Activated CD4-positive, alpha-beta T cell treated with anti-CD3 and anti-CD28 coated beads for 24 hours (primary cell): ENCODE measurements at regions not wholly inside any gene's neighbourhood (a gene's known extent, or its start where the extent isn't known, plus 50 kb on each side); places are given as distances from the start of the nearest gene placed in this dataset.

Source experiments
- DNase-seq, 2 donors: peaks; one replicate each; pipeline ENCODE4 v3.0.0-alpha.2; 2020; ENCODE audit warnings: low read depth in 2 of 2

DNA sequence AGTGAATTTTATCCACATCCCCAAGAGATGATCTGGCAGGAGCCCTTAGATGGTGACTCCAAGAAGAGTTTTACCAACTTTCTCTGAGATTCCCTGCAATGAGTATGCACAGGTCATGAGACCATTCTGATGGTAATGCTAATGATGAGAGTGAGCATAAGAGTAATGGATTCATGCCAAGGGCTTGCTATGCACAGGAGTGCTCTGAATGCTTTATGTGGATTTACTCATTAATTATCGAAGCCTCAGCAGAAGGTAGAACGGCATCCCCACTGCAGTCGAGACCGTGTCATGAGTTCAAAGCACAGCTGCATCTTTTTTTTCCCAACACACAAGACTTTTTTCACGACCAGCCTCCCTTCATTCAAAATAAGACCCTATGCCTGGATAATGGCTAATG lies 355.0 kb downstream of the RAB28 start:
- DNase-seq: no peak

DNA sequence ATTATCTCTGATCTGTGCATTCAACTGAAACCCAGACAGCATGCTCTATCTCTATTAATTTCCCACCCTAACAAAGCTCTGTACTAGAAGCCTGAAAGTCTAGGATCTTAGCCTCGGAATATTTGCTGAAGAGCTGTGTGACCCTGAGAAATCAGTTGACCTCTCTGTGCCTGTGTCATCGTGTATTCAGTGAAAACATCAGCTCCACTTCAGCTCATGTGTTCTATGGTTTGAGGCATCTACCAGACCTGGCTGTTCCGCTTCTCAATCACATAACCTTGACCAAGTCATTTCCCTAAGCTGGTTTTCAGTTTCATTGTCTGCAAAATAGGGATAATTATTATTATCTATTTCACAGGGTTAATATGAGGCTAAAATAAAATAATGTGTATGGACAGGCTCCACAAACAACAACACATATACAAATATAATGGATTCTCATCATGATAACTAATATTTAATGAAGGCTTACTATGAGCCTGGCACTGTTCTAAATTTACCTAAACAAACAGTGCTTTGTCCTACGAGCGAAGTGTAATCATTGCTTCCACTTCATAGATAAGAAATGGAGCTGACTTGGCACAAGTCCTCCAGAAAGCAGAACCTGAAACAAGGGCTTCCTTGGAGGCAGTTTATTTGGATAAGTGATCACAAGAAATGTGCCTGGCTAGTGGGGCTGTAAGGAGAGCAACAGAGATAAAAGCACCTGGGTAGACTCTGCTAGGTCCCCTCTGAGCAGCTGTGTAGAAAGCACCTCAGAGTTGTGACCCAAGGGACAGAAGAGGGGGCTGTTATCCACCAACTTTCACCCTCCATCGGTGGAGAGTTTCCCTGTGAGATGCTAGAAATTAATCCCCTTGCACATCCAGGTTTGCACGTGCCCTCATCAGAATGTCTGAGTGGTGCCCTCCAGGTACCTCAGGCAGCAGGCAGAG lies 356.9 kb downstream of the RAB28 start:
- no peak for DNase-seq

DNA sequence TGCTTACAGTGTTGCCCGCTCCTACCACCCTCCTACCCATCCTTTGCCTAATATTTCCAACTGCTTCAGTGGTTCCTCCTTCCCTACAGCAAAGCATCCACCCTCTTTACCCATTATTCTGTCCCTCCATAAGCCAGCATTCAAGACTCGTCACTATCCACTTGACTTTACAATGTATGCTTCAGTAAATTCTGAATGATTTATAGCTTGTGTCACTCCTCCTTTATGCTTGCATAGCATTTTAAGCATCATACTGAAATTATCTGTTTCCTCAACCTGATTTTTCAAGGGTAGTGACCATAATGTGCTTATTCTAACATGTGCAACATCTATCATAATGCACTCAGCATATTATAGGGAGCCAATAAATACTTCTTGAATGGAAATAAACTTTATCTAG lies 365.5 kb downstream of the RAB28 start:
- DNase-seq: no peak

DNA sequence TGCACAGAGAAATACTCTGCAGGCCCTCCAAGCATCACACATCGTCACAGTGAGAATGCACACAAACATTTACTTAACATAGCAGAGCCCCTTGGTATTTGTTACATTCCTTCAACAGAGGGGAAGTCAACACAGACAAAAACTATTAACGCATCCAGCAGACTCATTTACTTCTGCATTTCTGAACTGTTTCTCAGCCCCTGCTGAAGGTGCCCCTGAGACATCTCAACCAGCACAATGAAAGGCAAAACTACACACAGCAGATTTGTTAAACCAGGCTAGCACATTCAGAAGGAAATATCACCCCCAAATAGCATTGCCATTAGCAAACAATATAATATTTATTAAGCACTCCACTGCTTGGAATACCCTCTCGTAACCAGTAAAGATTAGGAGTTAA lies 367.0 kb downstream of the RAB28 start:
- no peak for DNase-seq

DNA sequence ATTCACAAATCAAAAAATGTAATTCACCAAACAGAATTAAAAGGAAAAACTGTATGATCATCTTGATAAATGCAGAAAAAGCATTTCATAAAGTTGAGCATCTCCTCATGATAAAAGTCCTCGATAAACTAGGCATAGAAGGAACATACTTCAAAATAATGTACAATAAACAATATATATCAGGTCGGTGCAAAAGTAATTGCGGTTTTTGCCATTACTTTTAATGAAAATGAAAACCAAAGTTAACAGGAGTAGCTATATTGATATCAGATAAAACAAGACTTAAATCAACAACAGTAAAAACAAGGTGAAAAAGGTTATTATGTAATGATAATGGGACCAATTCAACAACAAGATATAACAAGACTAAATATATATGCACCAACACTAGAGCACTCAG lies 372.1 kb downstream of the RAB28 start:
- no peak for DNase-seq

DNA sequence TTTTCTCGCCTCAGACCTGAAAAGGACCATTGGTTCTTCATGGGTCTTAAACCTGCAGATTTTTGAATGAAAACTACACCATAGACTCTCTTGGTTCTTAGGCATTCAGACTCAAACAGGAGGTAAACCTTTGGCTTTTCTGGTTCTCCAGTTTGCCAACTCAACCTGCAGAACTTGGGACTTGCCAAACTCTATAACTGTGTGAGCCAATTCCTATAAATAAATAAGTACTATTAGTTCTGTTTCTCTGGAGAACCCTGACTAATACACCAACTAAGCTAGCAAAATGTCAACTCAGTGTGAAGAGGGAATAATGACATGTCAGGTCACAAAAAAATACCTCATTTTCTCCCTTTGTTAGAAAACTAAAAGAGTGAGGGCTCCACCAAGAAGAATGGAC lies 374.6 kb downstream of the RAB28 start:
- DNase-seq: no peak

DNA sequence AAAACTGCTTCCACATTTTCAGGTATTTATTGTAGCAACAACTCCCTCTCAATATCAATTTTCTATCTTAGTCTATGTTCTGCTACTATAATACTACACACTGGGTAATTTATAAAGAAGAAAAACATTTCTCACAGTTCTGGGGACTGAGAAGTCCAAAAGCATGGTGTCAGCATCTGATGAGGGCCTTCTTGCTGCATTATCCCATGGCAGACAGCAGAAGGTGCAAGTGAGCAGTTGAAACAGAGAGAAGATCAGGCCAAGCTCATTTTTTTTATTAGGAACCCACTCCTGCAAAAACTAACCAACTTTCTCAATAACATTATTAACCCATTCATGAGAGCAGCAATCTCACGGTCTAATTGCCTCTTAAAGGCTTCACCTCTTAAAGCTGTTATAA lies 376.0 kb downstream of the RAB28 start:
- no peak for DNase-seq

DNA sequence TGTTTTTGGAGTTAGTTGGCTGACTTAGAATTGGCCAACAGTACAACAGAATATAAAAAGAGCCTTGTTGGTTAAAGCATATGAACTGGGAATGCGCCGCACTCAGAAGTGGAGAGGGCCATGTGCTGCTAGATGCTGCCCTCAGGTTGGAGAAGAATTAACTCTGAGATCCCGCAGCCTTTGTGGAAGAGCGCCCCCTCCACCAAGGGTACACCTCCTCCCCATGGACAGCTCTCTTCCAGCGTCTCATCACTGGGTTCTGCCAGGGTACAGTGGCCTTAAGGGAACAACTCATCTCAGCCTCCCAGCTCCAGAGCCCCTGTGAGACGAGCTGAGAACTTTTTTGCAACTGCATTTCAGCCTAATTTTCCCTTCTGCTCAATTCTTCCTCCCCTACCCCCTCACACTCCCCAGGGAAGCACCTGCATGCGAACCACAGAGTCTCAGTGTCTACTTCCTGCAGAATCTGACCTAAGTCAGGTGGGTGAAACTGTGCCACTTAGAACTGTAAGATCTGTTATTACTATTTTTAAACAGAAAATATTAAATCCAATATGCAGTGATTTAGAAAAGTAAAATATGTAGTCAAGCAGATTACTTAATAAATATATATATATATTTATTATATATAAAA lies 380.6 kb downstream of the RAB28 start:
- DNase-seq: no peak

DNA sequence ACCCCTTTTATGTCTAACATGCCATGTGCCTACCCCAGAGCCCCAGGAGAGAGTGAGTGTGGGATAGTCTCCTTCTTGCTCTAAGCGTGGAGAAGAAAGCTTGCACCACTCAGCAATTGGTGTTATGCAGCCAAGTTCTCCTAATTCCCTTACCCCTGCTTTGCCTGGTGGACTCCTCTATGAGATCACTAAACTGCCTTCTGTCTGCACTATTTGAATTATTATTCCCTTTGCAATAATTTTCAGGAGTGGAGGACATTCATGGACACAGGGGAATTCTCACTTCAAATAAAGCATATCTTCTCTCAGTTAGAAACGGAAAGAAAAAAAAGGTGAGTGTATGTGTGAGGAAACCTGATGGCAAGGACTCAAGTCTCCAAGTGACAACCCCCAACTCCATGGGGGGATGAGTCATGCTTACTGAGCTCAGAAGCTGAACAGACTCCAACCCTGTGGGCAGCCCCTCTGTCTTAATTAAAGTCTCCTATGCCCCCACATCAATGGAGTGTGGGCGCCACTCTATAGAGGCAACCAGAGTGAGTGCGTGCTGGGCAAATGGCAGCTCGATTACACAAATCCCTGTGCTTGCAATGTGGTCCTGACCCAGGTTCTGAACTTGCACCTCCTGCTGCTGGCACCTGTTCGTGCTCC lies 381.9 kb downstream of the RAB28 start:
- DNase-seq: no peak

DNA sequence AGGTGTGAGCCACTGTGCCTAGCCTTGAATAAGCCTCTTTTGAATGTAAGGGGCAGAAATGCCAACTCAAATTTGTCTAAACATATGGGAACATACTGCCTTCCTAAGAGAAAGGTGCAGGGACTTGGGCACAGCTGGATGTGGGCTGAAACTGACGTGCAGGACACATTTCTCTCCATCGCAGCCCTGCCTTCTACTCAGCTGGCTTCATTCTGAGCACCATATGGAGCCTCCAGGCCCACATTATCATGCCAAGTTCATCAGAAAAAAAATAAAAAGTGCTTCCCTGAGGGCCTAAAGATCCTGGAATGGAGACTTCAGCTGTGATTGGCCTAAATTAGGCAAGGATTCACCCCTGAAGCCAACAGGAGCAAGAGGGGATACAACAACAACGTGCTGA lies 386.2 kb downstream of the RAB28 start:
- DNase-seq: no peak

DNA sequence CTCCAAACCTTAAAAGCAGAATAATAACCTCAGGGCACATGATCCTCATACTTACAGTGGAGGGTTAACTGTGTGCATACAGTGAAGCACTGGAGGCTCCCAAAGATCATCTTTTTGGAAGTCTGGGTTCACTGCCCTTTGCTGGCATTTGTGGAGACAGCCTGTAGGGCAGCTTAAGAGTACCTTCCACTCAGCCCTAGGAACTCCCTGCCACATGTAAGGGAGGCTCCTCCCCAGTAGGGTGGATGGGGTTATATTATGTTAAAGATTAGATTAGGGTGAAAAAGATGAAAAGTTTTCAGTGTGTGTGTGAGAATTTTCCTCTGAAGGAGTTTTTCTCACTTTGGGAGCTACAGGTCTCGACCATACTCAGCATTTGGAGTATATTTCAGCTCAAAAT lies 388.4 kb downstream of the RAB28 start:
- no peak for DNase-seq

DNA sequence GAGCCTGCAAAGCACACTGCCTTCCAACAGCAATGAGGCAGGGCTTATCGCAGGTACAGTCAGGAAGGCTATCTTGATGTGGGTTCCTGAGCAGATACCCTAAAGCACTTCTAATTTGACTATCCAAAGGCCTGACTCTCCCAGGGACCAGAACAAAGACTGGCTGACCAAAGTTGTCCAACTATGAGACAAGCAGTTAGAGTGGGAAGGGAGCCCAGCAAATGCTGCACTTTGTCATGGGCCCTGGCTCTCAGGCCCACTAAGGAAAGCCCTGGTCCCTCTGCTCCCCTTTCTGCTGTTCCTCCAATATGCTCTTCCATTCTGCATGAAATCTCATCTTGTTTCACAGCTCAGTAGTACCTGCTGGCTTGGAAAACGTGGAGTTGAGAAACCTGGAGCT lies 391.0 kb downstream of the RAB28 start:
- no peak for DNase-seq

DNA sequence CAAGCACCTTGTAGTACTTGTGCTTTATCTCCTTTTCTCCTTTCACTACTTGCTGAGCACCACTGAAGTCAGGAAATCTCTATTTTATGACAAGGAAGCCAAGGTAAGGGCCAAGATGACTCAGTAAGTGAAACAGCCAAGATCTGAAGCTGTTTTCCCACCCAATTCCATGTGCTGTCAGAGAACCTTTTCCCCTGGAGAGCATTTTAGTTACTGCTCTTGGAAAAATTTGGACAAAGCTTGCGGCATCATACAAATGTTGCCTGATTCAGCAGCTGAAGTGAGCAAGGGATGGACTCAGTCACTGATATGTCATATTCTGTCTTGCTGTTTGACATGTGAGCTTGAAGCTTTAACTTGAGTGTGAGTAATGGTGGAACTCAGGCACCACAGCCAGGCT lies 391.4 kb downstream of the RAB28 start:
- DNase-seq: no peak

DNA sequence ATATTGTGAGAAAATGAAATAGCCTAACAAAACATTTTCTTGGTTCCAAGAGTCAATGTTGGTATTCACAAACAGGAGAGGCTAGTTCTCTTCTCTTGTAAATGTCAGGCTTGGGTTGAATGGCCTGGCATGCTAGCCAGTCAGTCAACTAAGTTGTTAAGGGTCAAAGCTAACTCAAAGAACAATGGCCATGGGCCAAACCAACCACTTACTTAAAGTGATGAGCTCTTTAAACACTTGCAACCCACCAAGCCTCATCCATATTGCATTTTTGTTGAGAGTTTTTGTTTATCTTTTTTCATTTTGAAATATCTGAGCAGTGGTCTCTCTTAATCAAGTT lies 394.5 kb downstream of the RAB28 start:
- no peak for DNase-seq

DNA sequence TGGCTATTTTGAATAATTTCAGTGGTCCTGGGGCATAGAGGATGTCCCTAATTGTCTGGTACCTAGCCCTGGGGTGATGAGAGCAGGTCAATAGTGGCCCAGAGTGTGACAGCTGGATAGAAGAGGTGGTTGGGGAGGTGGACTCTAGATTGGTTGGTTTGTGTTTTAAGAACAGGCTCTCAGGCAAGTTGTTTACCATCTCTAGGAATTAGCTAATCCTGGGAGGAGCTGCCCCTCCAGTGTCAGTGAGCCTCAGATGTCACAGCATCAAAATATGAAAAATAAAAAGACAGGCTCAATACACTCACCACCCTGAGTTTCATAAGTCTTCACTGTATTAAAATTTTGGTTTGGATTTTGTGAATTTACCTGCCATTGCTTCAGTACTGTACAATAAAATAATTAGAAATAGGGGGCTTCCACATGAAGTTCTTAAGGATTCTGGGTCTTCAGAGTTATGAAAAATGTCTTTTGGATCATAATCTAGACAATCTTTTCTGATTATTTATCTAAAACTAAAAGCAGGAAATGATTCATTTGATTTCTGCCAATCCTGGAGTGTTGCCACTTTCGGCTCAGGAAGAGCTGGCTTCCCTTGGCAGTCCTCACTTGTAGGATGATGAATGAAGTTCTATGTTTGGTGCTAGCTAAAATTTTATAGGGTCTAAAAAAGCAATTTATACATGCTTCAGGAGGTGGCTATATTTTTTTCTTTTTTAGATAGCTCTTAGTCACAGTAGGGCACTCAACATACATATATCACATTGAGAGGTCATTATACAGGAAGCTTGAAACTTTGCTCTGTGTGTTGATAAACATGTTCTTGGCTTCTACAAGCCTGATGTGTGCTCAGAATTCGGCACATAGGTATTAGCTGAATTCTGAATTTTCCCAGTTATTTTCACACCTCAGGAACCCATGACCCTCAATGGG lies 395.1 kb downstream of the RAB28 start:
- no peak for DNase-seq

DNA sequence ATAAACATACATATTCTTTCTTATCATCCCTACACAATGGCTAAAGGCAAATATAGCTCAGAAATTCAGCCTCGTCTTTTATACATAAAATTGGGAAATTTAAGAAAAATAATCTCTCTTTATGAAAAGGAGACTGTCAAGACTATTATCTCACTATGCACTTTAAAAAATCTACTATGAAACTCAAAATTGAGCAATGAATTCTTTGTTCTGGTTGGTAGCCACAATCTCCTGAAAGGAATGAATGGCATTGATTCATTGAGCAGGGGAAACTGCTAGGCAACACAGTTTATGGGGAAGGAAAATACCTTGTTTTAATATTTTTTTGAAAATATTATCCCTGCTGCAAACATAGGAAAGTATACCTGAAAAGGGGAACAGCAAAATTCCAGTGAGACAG lies 397.1 kb downstream of the RAB28 start:
- DNase-seq: no peak

DNA sequence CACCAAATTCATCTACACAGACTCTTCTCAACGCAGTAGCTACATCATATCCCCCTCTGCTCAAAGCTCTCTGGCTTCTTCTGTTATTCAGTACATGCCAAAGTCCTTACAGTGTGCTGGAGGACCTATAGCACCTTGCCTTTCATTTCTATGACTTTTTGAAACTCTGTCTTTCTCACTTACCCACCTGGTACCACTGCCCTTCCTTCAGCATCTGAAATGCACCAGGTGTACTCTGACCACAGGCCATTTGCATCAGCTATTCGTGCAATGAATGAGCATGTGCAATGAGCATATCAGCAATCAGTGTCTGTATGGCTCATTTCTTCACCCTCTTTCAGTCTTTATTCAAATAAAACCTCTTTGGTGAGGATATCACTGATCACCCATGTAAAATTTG lies 399.9 kb downstream of the RAB28 start:
- DNase-seq: no peak

DNA sequence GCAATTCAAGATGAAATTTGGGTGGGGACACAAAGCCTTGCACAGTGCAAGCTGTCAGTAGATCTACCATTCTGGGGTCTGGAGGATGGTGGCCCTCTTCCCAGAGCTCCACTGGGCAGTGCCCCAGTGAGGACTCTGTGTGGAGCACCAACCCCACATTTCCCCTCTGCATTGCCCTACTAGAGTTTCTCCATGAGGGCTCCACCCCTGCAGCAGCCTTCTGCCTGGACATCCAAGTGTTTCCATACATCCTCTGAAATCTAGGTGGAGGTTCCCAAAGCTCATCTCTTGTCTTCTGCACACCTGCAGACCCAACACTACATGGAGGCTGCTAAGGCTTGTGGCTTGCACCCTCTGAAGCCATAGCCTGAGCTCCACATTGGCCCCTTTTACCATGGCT lies 402.3 kb downstream of the RAB28 start:
- DNase-seq: no peak

DNA sequence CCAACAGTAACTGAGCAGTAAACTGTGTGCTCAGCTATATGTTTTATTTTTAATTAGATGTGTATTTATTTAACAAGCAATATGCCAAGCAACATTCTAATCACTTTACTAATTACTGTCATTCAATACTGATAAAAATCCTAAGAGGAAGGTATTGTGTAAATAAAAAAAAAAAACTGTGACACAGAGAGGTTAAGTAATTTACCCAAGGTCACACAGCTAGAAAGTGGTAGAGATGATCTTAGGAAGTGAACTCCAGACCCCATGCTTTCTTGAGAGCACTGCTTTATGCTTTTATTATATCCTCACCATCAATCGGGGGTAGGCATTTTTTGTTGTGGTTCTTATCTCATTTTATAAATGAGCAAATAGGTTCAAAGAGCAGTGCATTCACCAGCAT lies 417.1 kb downstream of the RAB28 start:
- DNase-seq: no peak

DNA sequence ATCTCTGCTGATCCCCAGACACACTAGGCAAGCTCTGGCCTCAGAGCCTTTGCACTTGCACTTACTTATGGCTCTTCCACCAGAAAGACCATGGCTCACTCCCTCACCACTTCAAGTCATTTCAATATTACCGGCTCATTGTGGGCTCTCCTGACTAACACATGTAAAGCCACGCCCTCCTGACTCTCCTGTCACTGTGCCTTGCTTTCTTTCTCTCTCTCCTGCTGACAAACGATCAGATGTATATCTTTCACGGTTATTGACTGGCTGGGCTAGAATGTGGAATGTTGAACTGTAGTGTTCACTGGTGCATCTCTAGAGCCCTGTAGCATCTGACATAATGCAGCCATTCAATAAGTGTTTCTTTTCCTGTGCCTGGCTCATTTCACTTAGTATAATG lies 425.1 kb downstream of the RAB28 start:
- no peak for DNase-seq

DNA sequence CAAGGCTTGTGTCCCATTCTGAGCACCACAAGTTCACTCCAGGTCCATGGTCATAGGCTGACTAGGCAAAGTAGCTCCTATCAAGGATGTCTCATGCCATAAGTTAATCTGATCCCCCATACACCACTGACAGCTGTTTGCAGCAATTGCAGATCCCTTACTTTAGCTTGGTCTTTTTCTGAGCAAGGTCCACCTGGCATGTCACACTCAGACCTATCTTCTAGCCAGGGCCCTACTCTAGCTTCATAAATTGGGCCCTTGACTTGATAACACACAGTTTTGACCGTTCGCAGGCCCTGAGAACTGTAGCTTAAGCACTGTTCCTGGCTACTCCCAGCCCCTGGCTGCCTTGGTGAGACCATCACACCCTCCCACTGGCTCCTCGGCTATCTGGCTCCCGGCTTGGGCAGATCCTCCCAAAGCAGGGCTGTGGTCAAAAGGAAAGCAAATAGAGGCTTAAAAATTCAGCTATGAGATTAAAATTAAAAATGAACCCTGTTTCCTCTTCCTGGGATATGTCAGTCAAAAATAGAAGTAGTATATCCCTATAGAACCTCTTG lies 427.4 kb downstream of the RAB28 start:
- DNase-seq: no peak
